ENCODE measurements at regions not wholly inside any gene's neighbourhood (a gene's known extent, or its start where the extent isn't known, plus 50 kb on each side); places are given as distances from the start of the nearest gene placed in this dataset.

GRCh38 chr15:35764661-35765519, 218.9 kb upstream of the DPH6 start:
- TF ChIP-seq CTCF (IDR thresholded peaks at IDR 0.05) = no peak
- TF ChIP-seq POLR2A (IDR thresholded peaks at IDR 0.05) = no peak

Data from adrenal gland (tissue), 5 donors.